Activated effector memory CD4-positive, alpha-beta T cell treated with anti-CD3 and anti-CD28 coated beads, Interleukin-2, amount 50 U/mL, for 16 hours (primary cell): ENCODE measurements at regions not wholly inside any gene's neighbourhood (a gene's known extent, or its start where the extent isn't known, plus 50 kb on each side); places are given as distances from the start of the nearest gene placed in this dataset.

Source experiments
- DNase-seq: peaks from one replicate; pipeline ENCODE4 v3.0.0-alpha.2; 2020

- peak; percentile 33 for DNase-seq
These were observed 69.2 kb downstream of the ISG20 start for GRCh38 chr15:88707771-88708654.

- no peak for DNase-seq
These were observed 69.8 kb downstream of the ISG20 start for GRCh38 chr15:88708655-88709054.

- DNase-seq: no peak
These were observed 71.4 kb downstream of the ISG20 start for GRCh38 chr15:88710027-88710715.

- DNase-seq: no peak
These were observed 73.0 kb downstream of the ISG20 start for GRCh38 chr15:88711806-88712205.

GRCh38 chr15:88714782-88715372, 76.1 kb downstream of the ISG20 start:
- no peak for DNase-seq

GRCh38 chr15:88716543-88717381, 77.9 kb downstream of the ISG20 start:
- DNase-seq: no peak

GRCh38 chr15:88717382-88718031, 78.7 kb downstream of the ISG20 start:
- no peak for DNase-seq

GRCh38 chr15:88718731-88719130, 79.9 kb downstream of the ISG20 start:
- no peak for DNase-seq

- no peak for DNase-seq
These were observed 80.8 kb downstream of the ISG20 start for GRCh38 chr15:88719654-88720053.

GRCh38 chr15:88725305-88726210, 77.7 kb upstream of the ACAN start:
- no peak for DNase-seq

GRCh38 chr15:88727439-88727838, 75.8 kb upstream of the ACAN start:
- no peak for DNase-seq

GRCh38 chr15:88729581-88729980, 73.7 kb upstream of the ACAN start:
- no peak for DNase-seq

- no peak for DNase-seq
These were observed 72.5 kb upstream of the ACAN start for GRCh38 chr15:88730751-88731150.

- no peak for DNase-seq
These were observed 68.0 kb upstream of the ACAN start for GRCh38 chr15:88735212-88735611.

GRCh38 chr15:88736204-88736603, 67.0 kb upstream of the ACAN start:
- no peak for DNase-seq

- DNase-seq: no peak
These were observed 64.4 kb upstream of the ACAN start for GRCh38 chr15:88738796-88739195.

GRCh38 chr15:88739541-88739940, 63.7 kb upstream of the ACAN start:
- no peak for DNase-seq

- no peak for DNase-seq
These were observed 62.9 kb upstream of the ACAN start for GRCh38 chr15:88740356-88740755.

GRCh38 chr15:88741046-88741445, 62.2 kb upstream of the ACAN start:
- no peak for DNase-seq

GRCh38 chr15:88741671-88742070, 61.6 kb upstream of the ACAN start:
- DNase-seq: no peak

GRCh38 chr15:88742161-88742560, 61.1 kb upstream of the ACAN start:
- DNase-seq: no peak
